ENCODE measurements at regions not wholly inside any gene's neighbourhood (a gene's known extent, or its start where the extent isn't known, plus 50 kb on each side); places are given as distances from the start of the nearest gene placed in this dataset.

- no peak for TF ChIP-seq CTCF (IDR thresholded peaks at IDR 0.05 in 2 of 3, conservative IDR thresholded peaks at IDR 0.05 in 1 of 3; ENCODE audit: borderline replicate concordance in 1 of 3, insufficient read depth in 1 of 3, low read depth in 2 of 3, low read length in 2 of 3)
- TF ChIP-seq SIN3A (IDR thresholded peaks at IDR 0.05; ENCODE audit: low read depth) = no peak
- no peak for TF ChIP-seq YY1 (IDR thresholded peaks at IDR 0.05; ENCODE audit: extremely low read depth, insufficient replicate concordance, low read depth, low read length)
- TF ChIP-seq POLR2A (IDR thresholded peaks at IDR 0.05; ENCODE audit: borderline replicate concordance, extremely low read depth, insufficient read depth, insufficient read length) = no peak
- TF ChIP-seq RAD21 (IDR thresholded peaks at IDR 0.05; ENCODE audit: low read depth) = no peak
- no peak for TF ChIP-seq REST (IDR thresholded peaks at IDR 0.05; ENCODE audit: low read depth)
- no peak for TF ChIP-seq POLR2AphosphoS5 (IDR thresholded peaks at IDR 0.05; ENCODE audit: low read depth, low read length)
- TF ChIP-seq FOSL1 (IDR thresholded peaks at IDR 0.05; ENCODE audit: low read depth) = no peak
- TF ChIP-seq JUND (IDR thresholded peaks at IDR 0.05) = no peak
- no peak for TF ChIP-seq CEBPB (IDR thresholded peaks at IDR 0.05; ENCODE audit: low read depth)
- no peak for TF ChIP-seq EZH2 (IDR thresholded peaks at IDR 0.05)
- TF ChIP-seq SP1 (IDR thresholded peaks at IDR 0.05; ENCODE audit: low read depth) = no peak
- TF ChIP-seq MAX (IDR thresholded peaks at IDR 0.05) = no peak
Observed at GRCh38 chr1:234912548-234913277, 215.9 kb downstream of the TOMM20 start.
